Glutamatergic neuron (in vitro differentiated cells): ENCODE measurements at regions not wholly inside any gene's neighbourhood (a gene's known extent, or its start where the extent isn't known, plus 50 kb on each side); places are given as distances from the start of the nearest gene placed in this dataset.
"Not testable (repeated sequence)": the region's sequence is repeated elsewhere in the genome, so short reads cannot be mapped to it uniquely, and the experiment has no call there.

Experiments used
- DNase-seq: peaks from one replicate; pipeline ENCODE4 v3.0.0; 2022
- H3K27ac Mint-ChIP-seq: one replicate; pipeline ENCODE4 v1.8.0; 2020; ENCODE audit warnings: mild to moderate bottlenecking, mixed read lengths, inconsistent platforms; ENCODE audit not compliant: unreplicated experiment
- H3K27me3 Mint-ChIP-seq: one replicate; pipeline ENCODE4 v1.8.0; 2020; ENCODE audit warnings: mild to moderate bottlenecking, moderate library complexity, mixed read lengths, inconsistent platforms; ENCODE audit not compliant: unreplicated experiment
- H3K36me3 Mint-ChIP-seq: one replicate; pipeline ENCODE4 v1.8.0; 2020; ENCODE audit warnings: mild to moderate bottlenecking, mixed read lengths, inconsistent platforms; ENCODE audit not compliant: unreplicated experiment
- H3K4me1 Mint-ChIP-seq: one replicate; pipeline ENCODE4 v1.8.0; 2020; ENCODE audit warnings: mild to moderate bottlenecking, low read depth, mixed read lengths, inconsistent platforms; ENCODE audit not compliant: unreplicated experiment
- H3K4me3 Mint-ChIP-seq: one replicate; pipeline ENCODE4 v1.8.0; 2020; ENCODE audit warnings: mild to moderate bottlenecking, mixed read lengths, inconsistent platforms; ENCODE audit not compliant: unreplicated experiment
- H3K9me3 Mint-ChIP-seq: one replicate; pipeline ENCODE4 v1.8.0; 2020; ENCODE audit warnings: mild to moderate bottlenecking, moderate library complexity, mixed read lengths, inconsistent platforms; ENCODE audit not compliant: unreplicated experiment
- TF ChIP-seq, protein P1 (sequence below): fragments of 200-600 bp; sonication (generic); IDR thresholded peaks from one replicate; pipeline ENCODE4 v1.5.0; 2021; ENCODE audit not compliant: partially characterized antibody, unreplicated experiment

DNA sequence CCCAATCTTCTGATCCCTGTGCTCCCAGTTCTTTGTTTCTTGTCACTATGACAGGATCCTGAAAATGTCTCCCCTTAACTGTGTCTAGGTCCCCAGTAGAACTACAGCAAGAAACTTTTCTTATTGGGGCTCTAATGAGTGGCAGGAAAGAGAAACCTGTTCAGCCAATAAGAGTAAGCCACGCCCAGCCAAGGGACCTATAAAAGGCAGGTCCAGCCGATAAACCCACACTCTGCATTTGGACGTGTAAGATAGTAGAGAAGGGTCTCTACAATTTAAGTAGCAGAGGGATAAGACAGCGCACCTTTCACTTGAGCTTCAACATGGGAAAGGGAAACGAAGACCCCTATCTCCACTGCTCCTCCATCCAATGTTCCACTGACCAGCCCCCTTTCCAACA is 149.9 kb downstream of the LMLN start:
- DNase-seq: no peak
- no peaks in the 10 kb centered on the region for H3K36me3 Mint-ChIP-seq
- H3K27ac Mint-ChIP-seq: no peak overlapping the region
- H3K4me1 Mint-ChIP-seq: peaks cover 17% of the 10 kb centered on the region
- H3K27me3 Mint-ChIP-seq: peaks cover 5% of the 10 kb centered on the region
- TF ChIP-seq, protein P1, sequence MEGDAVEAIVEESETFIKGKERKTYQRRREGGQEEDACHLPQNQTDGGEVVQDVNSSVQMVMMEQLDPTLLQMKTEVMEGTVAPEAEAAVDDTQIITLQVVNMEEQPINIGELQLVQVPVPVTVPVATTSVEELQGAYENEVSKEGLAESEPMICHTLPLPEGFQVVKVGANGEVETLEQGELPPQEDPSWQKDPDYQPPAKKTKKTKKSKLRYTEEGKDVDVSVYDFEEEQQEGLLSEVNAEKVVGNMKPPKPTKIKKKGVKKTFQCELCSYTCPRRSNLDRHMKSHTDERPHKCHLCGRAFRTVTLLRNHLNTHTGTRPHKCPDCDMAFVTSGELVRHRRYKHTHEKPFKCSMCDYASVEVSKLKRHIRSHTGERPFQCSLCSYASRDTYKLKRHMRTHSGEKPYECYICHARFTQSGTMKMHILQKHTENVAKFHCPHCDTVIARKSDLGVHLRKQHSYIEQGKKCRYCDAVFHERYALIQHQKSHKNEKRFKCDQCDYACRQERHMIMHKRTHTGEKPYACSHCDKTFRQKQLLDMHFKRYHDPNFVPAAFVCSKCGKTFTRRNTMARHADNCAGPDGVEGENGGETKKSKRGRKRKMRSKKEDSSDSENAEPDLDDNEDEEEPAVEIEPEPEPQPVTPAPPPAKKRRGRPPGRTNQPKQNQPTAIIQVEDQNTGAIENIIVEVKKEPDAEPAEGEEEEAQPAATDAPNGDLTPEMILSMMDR: no peak
- H3K9me3 Mint-ChIP-seq: peaks cover 3% of the 10 kb centered on the region
- H3K4me3 Mint-ChIP-seq: no peak overlapping the region

DNA sequence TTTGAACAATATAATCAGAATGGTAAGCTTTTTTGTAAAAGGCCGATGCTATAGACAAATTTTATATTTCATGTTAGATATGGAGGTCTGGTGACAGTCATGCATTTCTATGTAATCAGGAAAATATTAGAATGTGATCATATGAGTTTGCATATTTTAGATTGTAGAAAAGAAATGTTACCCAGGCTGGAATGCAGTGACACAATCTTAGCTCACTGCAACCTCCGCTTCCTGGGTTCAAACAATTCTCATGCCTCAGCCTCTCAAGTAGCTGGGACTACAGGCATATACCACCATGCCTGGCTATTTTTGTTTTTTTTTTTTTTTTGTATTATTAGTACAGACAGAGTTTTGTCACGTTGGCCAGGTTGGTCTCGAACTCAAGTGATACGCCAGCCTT is 152.0 kb downstream of the LMLN start:
- Mint-ChIP-seq H3K27ac (no peak overlapping the region), H3K27me3 (peaks cover 8% of the 10 kb centered on the region), H3K36me3 (no peaks in the 10 kb centered on the region), H3K4me1 (peaks cover 16% of the 10 kb centered on the region), H3K9me3 (peaks cover 3% of the 10 kb centered on the region), H3K4me3 (no peak overlapping the region)
- TF ChIP-seq, protein P1: no peak
- no peak for DNase-seq

DNA sequence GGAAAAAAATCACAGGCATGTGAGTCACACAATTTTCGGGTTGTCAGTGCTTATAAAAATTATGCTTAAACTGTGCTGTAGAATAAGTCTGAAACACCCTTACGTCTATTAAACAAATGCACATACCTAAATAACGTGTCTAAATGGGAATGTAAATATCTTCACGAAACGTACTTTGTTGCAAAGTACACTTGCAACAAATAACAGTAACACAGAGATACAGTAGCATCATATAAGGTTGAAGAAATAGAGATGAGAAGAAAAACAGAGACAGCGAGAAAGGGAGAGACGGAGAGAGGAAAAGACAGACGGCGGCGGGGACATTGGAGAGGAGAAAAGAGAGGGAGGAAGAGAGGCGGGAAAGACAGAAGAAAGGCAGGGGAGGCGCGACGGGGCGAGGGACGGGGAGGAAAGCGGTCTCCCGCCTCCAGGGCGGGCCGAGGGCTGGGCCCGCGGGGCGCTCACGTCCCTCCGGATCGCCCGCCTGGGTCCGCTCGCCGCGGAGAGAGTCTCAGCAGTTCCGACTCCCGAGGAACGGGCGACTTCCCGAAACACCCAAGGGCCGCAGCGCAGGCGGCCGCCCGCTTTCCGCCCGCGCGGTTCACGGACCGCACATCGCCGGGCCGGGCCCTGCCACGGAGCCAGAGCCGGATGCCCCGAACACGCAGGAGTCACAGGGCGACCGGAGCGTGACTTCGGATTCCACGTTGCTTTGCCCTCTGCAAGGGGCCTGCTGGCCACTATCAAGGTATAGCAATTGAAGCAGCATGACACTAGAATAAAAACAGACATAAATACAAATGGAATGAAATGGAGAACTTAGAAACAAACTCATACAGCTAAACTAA is 153.4 kb downstream of the LMLN start:
- TF ChIP-seq, protein P1: no peak
- H3K27me3 Mint-ChIP-seq: peaks cover 8% of the 10 kb centered on the region
- H3K9me3 Mint-ChIP-seq: peaks cover 5% of the 10 kb centered on the region
- peak overlapping the region; percentile 61 for H3K4me3 Mint-ChIP-seq
- peaks cover 10% of the 10 kb centered on the region for H3K4me1 Mint-ChIP-seq
- no peaks in the 10 kb centered on the region for H3K36me3 Mint-ChIP-seq
- H3K27ac Mint-ChIP-seq: no peak overlapping the region
- peak; percentile 36 for DNase-seq

DNA sequence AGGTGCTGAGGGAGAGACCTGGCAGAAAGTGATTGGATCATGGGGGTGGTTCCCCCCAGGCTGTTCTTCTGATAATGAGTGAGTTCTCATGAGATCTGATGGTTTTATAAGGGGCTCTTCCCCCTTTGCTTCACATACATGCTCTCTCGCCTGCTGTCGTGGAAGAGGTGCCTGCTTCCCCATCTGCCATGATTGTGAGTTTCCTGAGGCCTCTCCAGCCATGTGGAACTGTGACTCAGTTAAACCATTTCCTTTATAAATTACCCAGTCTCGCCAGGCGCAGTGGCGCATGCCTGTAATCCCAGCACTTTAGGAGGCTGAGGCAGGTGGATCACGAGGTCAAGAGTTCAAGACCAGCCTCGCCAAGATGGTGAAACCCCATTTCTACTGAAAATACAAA is 154.5 kb downstream of the LMLN start:
- DNase-seq, H3K27ac Mint-ChIP-seq, H3K27me3 Mint-ChIP-seq, H3K4me3 Mint-ChIP-seq, H3K36me3 Mint-ChIP-seq, H3K4me1 Mint-ChIP-seq, H3K9me3 Mint-ChIP-seq: not testable (repeated sequence)

DNA sequence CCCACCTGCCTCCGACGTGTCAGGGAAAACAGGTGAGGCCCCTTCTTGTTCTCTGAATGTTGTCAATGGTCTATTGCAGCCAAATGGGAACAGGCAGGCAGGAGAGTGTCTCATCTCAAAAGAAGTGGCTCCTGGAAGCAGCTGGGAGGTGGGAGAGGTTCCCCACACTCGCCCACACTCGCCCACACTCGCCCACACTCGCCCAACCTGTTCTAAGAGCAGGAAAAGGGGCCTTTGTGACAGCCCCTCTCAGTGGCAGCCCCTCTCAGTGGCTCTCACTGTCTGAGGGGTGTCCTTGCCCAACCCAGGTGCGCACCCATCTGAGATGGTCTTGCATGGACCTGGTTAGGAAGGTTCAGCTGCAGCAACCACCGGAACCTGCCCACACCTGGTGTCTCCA is 162.2 kb downstream of the LMLN start:
- not testable (repeated sequence) for H3K4me1 Mint-ChIP-seq, H3K9me3 Mint-ChIP-seq, H3K36me3 Mint-ChIP-seq, H3K27me3 Mint-ChIP-seq, H3K4me3 Mint-ChIP-seq, DNase-seq, H3K27ac Mint-ChIP-seq

DNA sequence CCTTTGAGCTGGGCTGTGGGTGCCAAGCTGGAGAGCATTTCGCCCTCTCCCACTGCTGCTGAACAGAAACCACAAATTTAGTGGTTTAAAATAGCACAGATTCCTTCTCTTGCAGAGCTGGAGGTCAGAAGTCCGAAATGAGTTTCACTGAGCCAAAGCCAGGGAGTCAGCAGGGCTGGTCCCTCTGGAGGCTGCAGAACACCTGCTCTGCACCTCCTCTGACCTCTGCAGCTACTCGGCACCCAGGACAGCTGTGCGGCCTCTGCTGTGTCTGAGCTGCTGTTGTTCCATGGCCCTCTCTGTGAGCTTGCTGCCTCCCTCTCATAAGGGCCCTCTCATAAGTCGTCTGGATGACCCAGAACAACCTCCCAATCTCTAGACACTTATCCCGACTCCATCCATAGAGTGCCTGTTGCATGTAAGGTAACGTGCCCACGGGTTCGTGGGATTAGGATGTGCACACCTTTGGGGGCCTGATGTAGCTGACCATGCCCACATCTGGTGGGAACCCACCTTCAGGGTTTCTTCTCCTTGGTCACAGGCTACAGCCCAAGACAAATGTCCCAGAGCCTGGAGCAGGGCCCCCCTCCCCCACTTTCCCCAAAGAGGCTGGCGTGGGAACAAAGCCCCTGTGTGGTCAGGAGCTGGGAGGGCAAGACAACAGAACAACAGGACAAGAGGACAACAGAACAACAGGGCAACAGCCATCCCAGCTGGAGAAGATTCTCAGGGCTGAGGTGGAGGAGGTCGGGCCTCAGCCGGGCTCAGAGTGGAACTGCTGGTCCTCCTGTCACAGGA is 177.2 kb downstream of the LMLN start:
- H3K4me3 Mint-ChIP-seq, H3K9me3 Mint-ChIP-seq, DNase-seq, H3K4me1 Mint-ChIP-seq, H3K27me3 Mint-ChIP-seq, H3K36me3 Mint-ChIP-seq, H3K27ac Mint-ChIP-seq: not testable (repeated sequence)

DNA sequence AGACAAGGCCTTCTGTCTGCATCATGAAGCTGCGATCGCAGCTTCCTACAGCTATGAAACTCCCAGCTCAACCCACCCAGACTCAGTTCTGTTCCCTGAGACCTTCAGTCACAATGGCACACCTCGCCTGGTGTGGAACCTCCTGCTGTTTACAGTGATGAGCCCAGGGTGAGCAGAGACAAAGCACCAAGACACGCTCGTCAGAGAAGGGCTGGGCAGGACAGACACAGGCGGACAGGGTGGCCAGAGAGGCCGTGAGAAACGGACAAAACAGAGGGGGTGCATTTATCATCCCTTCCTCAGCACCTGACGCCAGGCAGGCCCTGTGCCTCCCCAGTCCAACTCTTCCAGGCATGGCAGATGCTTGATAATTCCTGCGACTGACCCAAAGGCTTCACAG is 178.2 kb downstream of the LMLN start:
- H3K9me3 Mint-ChIP-seq, H3K4me3 Mint-ChIP-seq, DNase-seq, H3K4me1 Mint-ChIP-seq, H3K36me3 Mint-ChIP-seq, H3K27me3 Mint-ChIP-seq, H3K27ac Mint-ChIP-seq: not testable (repeated sequence)

DNA sequence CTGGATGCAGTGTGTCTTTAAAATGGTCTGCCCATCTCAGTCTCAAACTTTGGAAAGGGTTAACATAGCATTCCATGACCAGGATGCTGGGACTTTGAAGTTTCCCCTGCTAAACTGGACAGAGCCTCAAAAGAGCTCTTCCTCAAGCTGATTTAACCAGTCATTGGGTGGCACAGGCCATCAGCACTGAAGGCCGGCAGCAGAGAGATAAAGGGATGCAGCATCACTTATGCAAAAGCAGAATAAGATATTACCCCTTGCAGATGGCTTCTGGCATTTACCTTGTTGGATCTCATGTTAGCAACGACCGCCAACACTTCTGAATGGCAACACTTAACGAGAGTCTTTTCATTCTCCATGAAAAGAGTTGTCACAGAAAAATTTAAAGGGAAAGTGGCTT is 179.0 kb downstream of the LMLN start:
- H3K27ac Mint-ChIP-seq, H3K27me3 Mint-ChIP-seq, H3K4me3 Mint-ChIP-seq, H3K4me1 Mint-ChIP-seq, DNase-seq, H3K36me3 Mint-ChIP-seq, H3K9me3 Mint-ChIP-seq: not testable (repeated sequence)

DNA sequence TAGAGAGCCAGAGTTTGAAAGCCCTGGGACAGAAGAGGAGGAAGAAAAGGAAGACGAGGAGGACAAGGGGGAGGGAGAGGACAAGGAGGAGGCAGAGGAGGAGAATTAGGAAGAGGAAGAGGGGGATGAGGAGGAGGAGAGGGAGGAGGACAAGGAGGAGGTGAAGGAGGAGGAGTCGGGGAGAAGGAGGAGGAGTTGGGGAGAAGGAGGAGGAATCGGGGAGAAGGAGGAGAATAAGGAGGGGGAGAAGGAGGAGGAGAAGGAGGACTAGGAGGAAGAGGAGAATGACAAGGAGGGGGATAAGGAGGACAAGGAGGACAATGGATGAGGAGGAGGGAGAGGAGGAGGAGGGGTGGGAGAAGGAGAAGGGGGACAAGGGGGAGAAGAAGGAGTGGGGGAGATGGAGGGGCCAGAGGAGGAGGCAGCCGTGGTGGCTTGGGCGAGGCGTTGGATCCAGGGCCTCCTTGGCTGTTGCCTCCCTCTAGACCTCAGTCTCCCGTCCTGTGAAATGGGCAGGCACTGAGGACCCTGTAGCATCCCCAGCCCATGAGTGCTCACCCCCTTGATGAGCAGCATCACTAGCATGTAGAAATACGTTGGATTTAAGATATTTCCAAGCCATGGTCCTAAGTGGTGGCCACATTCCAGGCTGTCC is 179.6 kb downstream of the LMLN start:
- H3K4me3 Mint-ChIP-seq, DNase-seq, H3K27me3 Mint-ChIP-seq, H3K36me3 Mint-ChIP-seq, H3K27ac Mint-ChIP-seq, H3K9me3 Mint-ChIP-seq, H3K4me1 Mint-ChIP-seq: not testable (repeated sequence)
